ENCODE measurements at regions not wholly inside any gene's neighbourhood (a gene's known extent, or its start where the extent isn't known, plus 50 kb on each side); places are given as distances from the start of the nearest gene placed in this dataset.

DNA sequence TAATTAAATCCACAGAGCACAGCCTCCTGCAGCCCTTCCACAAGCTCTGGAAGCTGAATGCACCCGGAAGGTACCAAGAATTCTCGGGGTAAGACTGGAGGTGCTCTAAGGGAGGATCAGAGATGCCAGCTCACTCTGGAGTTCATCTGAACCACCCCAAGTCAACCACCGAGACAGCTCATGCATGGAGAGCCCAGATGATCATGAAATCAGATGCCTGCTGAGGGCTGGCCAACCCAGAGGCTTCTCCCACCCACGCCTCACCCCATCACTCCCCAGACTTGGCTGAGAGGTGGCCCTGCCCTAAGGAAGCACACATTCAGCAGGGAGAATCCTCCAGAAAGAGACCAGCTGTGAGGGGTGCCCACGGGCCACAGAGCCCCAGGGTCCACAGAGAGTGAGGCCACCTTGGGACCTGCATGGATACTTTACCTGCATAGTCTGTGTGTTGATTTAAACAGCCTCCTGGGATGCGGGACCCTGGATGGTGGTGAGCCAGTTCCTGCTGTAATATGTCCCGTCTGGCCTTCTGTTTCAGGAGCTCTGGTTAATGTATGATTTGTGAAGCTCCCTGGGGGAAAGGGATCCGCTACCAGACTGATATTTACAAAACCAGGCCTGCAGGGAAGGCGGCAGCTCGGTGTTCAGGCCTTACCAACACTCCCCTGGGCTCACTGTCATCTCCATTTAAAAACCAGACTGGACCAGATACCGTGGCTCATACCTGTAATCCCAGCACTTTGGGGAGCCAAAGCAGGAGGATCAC is 64.9 kb downstream of the INSIG1 start (continued):
- TF ChIP-seq ZBED1 (IDR thresholded peaks at IDR 0.05; ENCODE audit: borderline replicate concordance) (no peak), SIX5 (IDR thresholded peaks at IDR 0.05; ENCODE audit: low read depth, low read length, severe bottlenecking) (no peak), NRF1 (conservative IDR thresholded peaks at IDR 0.05; ENCODE audit: low read depth, low read length) (no peak), TCF3 (IDR thresholded peaks at IDR 0.05; ENCODE audit: borderline replicate concordance, insufficient read depth, low read depth, low read length) (no peak)
- TF ChIP-seq, protein P1, sequence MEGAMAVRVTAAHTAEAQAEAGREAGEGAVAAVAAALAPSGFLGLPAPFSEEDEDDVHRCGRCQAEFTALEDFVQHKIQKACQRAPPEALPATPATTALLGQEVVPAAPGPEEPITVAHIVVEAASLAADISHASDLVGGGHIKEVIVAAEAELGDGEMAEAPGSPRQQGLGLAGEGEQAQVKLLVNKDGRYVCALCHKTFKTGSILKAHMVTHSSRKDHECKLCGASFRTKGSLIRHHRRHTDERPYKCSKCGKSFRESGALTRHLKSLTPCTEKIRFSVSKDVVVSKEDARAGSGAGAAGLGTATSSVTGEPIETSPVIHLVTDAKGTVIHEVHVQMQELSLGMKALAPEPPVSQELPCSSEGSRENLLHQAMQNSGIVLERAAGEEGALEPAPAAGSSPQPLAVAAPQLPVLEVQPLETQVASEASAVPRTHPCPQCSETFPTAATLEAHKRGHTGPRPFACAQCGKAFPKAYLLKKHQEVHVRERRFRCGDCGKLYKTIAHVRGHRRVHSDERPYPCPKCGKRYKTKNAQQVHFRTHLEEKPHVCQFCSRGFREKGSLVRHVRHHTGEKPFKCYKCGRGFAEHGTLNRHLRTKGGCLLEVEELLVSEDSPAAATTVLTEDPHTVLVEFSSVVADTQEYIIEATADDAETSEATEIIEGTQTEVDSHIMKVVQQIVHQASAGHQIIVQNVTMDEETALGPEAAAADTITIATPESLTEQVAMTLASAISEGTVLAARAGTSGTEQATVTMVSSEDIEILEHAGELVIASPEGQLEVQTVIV (IDR thresholded peaks at IDR 0.05; ENCODE audit: borderline replicate concordance, partially characterized antibody): no peak
- TF ChIP-seq, protein P2, sequence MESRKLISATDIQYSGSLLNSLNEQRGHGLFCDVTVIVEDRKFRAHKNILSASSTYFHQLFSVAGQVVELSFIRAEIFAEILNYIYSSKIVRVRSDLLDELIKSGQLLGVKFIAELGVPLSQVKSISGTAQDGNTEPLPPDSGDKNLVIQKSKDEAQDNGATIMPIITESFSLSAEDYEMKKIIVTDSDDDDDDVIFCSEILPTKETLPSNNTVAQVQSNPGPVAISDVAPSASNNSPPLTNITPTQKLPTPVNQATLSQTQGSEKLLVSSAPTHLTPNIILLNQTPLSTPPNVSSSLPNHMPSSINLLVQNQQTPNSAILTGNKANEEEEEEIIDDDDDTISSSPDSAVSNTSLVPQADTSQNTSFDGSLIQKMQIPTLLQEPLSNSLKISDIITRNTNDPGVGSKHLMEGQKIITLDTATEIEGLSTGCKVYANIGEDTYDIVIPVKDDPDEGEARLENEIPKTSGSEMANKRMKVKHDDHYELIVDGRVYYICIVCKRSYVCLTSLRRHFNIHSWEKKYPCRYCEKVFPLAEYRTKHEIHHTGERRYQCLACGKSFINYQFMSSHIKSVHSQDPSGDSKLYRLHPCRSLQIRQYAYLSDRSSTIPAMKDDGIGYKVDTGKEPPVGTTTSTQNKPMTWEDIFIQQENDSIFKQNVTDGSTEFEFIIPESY (IDR thresholded peaks at IDR 0.05): no peak
- TF ChIP-seq, protein P3, sequence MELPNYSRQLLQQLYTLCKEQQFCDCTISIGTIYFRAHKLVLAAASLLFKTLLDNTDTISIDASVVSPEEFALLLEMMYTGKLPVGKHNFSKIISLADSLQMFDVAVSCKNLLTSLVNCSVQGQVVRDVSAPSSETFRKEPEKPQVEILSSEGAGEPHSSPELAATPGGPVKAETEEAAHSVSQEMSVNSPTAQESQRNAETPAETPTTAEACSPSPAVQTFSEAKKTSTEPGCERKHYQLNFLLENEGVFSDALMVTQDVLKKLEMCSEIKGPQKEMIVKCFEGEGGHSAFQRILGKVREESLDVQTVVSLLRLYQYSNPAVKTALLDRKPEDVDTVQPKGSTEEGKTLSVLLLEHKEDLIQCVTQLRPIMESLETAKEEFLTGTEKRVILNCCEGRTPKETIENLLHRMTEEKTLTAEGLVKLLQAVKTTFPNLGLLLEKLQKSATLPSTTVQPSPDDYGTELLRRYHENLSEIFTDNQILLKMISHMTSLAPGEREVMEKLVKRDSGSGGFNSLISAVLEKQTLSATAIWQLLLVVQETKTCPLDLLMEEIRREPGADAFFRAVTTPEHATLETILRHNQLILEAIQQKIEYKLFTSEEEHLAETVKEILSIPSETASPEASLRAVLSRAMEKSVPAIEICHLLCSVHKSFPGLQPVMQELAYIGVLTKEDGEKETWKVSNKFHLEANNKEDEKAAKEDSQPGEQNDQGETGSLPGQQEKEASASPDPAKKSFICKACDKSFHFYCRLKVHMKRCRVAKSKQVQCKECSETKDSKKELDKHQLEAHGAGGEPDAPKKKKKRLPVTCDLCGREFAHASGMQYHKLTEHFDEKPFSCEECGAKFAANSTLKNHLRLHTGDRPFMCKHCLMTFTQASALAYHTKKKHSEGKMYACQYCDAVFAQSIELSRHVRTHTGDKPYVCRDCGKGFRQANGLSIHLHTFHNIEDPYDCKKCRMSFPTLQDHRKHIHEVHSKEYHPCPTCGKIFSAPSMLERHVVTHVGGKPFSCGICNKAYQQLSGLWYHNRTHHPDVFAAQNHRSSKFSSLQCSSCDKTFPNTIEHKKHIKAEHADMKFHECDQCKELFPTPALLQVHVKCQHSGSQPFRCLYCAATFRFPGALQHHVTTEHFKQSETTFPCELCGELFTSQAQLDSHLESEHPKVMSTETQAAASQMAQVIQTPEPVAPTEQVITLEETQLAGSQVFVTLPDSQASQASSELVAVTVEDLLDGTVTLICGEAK (IDR thresholded peaks at IDR 0.05; ENCODE audit: borderline replicate concordance): no peak
